ENCODE measurements at regions not wholly inside any gene's neighbourhood (a gene's known extent, or its start where the extent isn't known, plus 50 kb on each side); places are given as distances from the start of the nearest gene placed in this dataset.
"Not testable (repeated sequence)": the region's sequence is repeated elsewhere in the genome, so short reads cannot be mapped to it uniquely, and the experiment has no call there.

- no peak for DNase-seq (ENCODE audit: extremely low read depth, low read depth, low spot score)
These were observed 287.6 kb downstream of the MYCN start for GRCh38 chr2:16227811-16228462.

GRCh38 chr2:16226943-16227664 lies 286.8 kb downstream of the MYCN start:
- no peak for DNase-seq (ENCODE audit: extremely low read depth, low read depth, low spot score)

GRCh38 chr2:16226381-16226780 lies 286.0 kb downstream of the MYCN start:
- DNase-seq (ENCODE audit: extremely low read depth, low read depth, low spot score), result no peak

- no peak for DNase-seq (ENCODE audit: extremely low read depth, low read depth, low spot score)
These were observed 285.2 kb downstream of the MYCN start for GRCh38 chr2:16225545-16225944.

GRCh38 chr2:16225071-16225470 lies 284.7 kb downstream of the MYCN start:
- DNase-seq (ENCODE audit: extremely low read depth, low read depth, low spot score), result no peak

- no peak for DNase-seq (ENCODE audit: extremely low read depth, low read depth, low spot score)
These were observed 284.1 kb downstream of the MYCN start for GRCh38 chr2:16224298-16225045.

GRCh38 chr2:16223841-16224177 lies 283.5 kb downstream of the MYCN start:
- DNase-seq (ENCODE audit: extremely low read depth, low read depth, low spot score), result no peak

- no peak for DNase-seq (ENCODE audit: extremely low read depth, low read depth, low spot score)
These were observed 283.0 kb downstream of the MYCN start for GRCh38 chr2:16223161-16223840.

- DNase-seq (ENCODE audit: extremely low read depth, low read depth, low spot score), result no peak
These were observed 282.0 kb downstream of the MYCN start for GRCh38 chr2:16222326-16222725.

GRCh38 chr2:16221461-16222010 lies 281.2 kb downstream of the MYCN start:
- DNase-seq (ENCODE audit: extremely low read depth, low read depth, low spot score), result no peak

- DNase-seq (ENCODE audit: extremely low read depth, low read depth, low spot score), result no peak
These were observed 279.1 kb downstream of the MYCN start for GRCh38 chr2:16219292-16219975.

GRCh38 chr2:16218625-16219024 lies 278.3 kb downstream of the MYCN start:
- DNase-seq (ENCODE audit: extremely low read depth, low read depth, low spot score), result no peak

GRCh38 chr2:16218161-16218560 lies 277.8 kb downstream of the MYCN start:
- DNase-seq (ENCODE audit: extremely low read depth, low read depth, low spot score), result no peak

- DNase-seq (ENCODE audit: extremely low read depth, low read depth, low spot score), result not testable (repeated sequence)
These were observed 277.4 kb downstream of the MYCN start for GRCh38 chr2:16217741-16218140.

- no peak for DNase-seq (ENCODE audit: extremely low read depth, low read depth, low spot score)
These were observed 276.9 kb downstream of the MYCN start for GRCh38 chr2:16217291-16217690.

- no peak for DNase-seq (ENCODE audit: extremely low read depth, low read depth, low spot score)
These were observed 276.2 kb downstream of the MYCN start for GRCh38 chr2:16216558-16216945.

- DNase-seq (ENCODE audit: extremely low read depth, low read depth, low spot score), result no peak
These were observed 275.7 kb downstream of the MYCN start for GRCh38 chr2:16215902-16216557.

GRCh38 chr2:16214861-16215260 lies 274.5 kb downstream of the MYCN start:
- no peak for DNase-seq (ENCODE audit: extremely low read depth, low read depth, low spot score)

- DNase-seq (ENCODE audit: extremely low read depth, low read depth, low spot score), result no peak
These were observed 274.0 kb downstream of the MYCN start for GRCh38 chr2:16214391-16214790.

- no peak for DNase-seq (ENCODE audit: extremely low read depth, low read depth, low spot score)
These were observed 272.0 kb downstream of the MYCN start for GRCh38 chr2:16212321-16212720.

All from glomerular endothelial cell (primary cell).